Prostate gland (tissue), 2 donors: ENCODE measurements at regions not wholly inside any gene's neighbourhood (a gene's known extent, or its start where the extent isn't known, plus 50 kb on each side); places are given as distances from the start of the nearest gene placed in this dataset.

ENCODE experiments used
- POLR2AphosphoS5 ChIP-seq: sonication (generic); formaldehyde crosslinking; IDR thresholded peaks from one replicate; pipeline ENCODE4 v1.6.1; 2017; ENCODE audit warnings: antibody characterized with exemption
- TF ChIP-seq, protein P1 (sequence below), 4 experiments: fragments of 200-600 bp in 2 of 4; fragments of 450-650 bp in 2 of 4; sonication (generic) in 2 of 4; IDR thresholded peaks; 1 replicate in 3 of 4; 2 replicates in 1 of 4; pipeline ENCODE4 v1.5.1; 2016 to 2019; ENCODE audit warnings: antibody characterized with exemption in 4 of 4, mild to moderate bottlenecking in 2 of 4, moderate library complexity in 2 of 4

DNA sequence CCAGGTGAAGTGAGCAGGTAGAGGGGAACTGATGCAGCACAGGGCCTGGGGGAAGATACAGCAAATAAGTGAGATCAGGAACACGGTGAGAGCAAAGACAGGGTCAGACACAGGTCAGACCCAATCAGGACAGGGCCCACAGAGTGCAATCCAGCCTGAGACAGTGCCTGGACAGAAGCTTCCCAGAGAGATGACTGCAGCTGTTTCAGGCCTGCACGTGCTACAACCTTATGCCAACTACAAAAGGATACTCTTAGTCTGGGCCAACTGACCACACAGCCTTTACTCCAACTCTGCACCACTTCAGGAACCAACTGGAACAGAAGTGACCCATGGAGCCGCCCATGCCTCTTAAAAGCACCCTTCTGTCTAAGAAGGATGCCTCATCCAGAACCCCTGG is 228.0 kb downstream of the TOMM20 start:
- TF ChIP-seq, protein P1, sequence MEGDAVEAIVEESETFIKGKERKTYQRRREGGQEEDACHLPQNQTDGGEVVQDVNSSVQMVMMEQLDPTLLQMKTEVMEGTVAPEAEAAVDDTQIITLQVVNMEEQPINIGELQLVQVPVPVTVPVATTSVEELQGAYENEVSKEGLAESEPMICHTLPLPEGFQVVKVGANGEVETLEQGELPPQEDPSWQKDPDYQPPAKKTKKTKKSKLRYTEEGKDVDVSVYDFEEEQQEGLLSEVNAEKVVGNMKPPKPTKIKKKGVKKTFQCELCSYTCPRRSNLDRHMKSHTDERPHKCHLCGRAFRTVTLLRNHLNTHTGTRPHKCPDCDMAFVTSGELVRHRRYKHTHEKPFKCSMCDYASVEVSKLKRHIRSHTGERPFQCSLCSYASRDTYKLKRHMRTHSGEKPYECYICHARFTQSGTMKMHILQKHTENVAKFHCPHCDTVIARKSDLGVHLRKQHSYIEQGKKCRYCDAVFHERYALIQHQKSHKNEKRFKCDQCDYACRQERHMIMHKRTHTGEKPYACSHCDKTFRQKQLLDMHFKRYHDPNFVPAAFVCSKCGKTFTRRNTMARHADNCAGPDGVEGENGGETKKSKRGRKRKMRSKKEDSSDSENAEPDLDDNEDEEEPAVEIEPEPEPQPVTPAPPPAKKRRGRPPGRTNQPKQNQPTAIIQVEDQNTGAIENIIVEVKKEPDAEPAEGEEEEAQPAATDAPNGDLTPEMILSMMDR (IDR thresholded peaks at IDR 0.05): no peak
- TF ChIP-seq POLR2AphosphoS5: no peak
